ENCODE measurements at regions not wholly inside any gene's neighbourhood (a gene's known extent, or its start where the extent isn't known, plus 50 kb on each side); places are given as distances from the start of the nearest gene placed in this dataset.

DNA sequence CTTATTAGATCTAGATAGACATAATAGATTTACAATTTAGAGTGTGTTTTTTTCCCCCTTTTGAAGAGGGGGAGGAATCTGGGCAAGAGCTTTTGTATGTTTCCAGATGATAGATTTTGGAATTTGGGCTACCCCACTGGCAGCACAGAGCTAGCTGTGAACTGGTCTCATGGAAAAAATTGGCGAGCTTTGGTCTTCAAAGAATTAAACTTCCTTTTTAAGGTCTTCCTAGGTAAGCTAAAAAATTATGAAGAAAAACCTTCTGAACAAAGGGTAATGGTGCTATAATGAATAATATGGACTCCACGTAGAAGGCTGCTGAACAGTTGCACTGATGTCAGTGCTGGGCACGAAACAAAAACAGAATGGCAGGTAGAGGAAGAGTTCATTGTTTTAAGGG is 109.3 kb downstream of the ZIC5 start:
- FAIRE-seq (no peak), DNase-seq (ENCODE audit: insufficient read length, low spot score) (no peak)

- FAIRE-seq (no peak), DNase-seq (ENCODE audit: insufficient read length, low spot score) (no peak)
Measured at GRCh38 chr13:99861771-99862170, 109.8 kb downstream of the ZIC5 start.

DNA sequence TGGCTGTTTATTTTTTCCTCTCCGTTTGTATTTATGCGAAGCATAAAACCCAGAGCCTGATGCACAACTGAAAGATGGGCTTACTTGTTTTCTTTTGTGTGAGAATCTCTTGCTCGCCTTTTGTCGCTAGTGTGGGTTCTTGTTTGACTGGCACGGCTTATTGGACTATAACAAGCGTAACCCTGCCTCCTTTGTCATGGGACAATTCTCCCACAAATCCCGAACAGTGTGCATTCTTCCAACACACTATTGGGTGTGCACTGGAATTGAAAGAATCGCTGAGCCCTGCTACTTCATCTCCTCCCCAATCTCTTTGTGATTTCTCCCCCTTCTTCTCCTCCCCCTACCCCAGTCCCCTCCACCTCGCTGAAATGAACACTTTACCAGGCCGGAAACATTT is 110.8 kb downstream of the ZIC5 start:
- no peak for FAIRE-seq
- DNase-seq (ENCODE audit: insufficient read length, low spot score) = no peak

DNA sequence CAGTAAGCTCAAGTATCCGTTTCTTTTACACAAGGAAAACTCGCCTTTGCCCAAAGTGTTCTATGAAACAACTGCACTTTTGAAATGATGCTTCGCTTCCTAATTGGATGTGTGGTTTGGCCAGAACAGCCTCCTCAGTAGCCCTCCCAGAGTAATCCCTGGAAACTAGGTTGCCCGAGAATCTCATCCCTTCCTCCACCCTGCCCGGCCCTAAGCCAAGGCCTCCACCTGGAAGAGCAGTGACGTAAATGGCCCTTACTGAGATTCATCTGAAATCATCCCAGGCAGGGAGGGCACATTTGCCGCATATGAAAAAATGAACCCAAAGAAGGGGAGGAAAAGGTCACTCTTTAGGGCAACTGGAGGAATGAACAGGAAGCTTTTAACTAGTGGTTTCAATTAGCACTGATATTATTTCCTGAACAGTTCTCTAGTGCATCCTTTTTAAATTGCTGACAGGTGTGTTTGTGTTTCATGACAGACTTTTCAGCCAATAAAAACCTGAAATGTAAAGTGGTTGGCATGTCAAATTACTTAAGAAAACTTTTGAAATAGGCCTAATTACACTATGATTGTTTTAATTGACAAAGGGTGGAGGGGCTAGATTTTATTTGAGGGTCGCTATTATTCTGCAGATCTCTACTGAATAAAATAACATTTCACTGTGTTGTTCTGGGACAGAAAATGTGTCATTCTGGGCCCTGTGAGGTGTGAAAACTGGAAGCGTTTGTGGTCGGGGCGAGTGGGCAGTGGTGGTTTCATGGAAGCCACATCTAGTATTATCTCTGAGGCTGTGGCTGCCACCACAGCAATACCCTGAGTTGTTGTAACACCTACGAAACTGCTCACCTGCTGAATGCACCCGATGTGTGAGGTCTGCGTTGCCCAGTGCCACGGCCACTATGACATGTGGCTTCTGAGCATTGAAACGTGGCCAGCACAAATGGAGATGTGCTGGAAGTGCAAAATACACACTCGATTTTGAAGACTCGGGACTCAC is 112.1 kb downstream of the ZIC5 start:
- no peak for DNase-seq (ENCODE audit: insufficient read length, low spot score)
- no peak for FAIRE-seq

DNA sequence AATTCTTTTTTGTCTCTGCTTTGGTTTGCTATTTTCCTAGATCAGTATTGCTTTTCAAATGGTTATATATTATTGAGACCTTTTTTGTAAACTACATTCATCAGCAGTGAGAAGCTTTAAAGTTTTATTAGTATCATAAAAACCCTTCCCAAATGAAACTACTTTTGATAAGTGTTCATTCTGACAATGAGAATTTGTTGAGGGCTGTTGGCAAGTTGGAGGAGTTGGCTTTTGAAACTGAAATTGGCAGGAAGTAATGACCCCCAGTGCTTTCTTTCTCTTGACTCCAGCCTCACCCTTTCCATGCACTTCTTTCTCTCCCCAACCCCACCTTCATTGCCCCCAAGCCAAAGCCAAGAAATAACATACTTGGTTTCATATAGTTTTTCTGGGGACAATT is 113.8 kb downstream of the ZIC5 start:
- FAIRE-seq (no peak), DNase-seq (ENCODE audit: insufficient read length, low spot score) (no peak)

GRCh38 chr13:99855526-99856420 is 115.8 kb downstream of the ZIC5 start:
- no peak for DNase-seq (ENCODE audit: insufficient read length, low spot score)
- no peak for FAIRE-seq

GRCh38 chr13:99854366-99854765 is 117.2 kb downstream of the ZIC5 start:
- no peak for FAIRE-seq

GRCh38 chr13:99847318-99847750 is 124.2 kb downstream of the ZIC5 start:
- FAIRE-seq = no peak
- DNase-seq (ENCODE audit: insufficient read length, low spot score) = no peak

More at GRCh38 chr13:99854366-99854765, 117.2 kb downstream of the ZIC5 start:
- DNase-seq (ENCODE audit: insufficient read length, low spot score) = no peak

GRCh38 chr13:99845161-99845874 is 126.2 kb downstream of the ZIC5 start:
- DNase-seq (ENCODE audit: insufficient read length, low spot score) (no peak), FAIRE-seq (no peak)

- FAIRE-seq = no peak
- DNase-seq (ENCODE audit: insufficient read length, low spot score) = no peak
Measured at GRCh38 chr13:99844421-99844820, 127.1 kb downstream of the ZIC5 start.

DNA sequence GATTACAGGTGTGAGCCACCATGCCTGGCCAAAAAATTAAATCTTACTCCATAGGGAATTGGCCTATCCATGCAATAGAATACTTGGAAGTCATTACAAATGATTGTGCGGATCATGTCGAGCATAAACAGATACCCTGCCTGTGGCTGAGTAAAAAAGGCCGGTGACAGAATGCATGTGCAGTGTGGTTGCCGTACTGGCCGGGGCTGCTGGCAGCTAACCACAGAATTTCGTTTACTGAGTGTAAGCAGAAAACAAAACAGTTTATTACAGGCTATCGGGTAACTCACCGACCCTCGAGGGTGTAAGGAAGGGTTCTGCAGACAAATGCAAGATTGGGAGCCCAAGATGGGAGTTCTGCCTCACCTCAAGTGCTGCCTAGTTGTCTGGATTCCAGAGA is 127.7 kb downstream of the ZIC5 start:
- no peak for DNase-seq (ENCODE audit: insufficient read length, low spot score)
- no peak for FAIRE-seq

DNA sequence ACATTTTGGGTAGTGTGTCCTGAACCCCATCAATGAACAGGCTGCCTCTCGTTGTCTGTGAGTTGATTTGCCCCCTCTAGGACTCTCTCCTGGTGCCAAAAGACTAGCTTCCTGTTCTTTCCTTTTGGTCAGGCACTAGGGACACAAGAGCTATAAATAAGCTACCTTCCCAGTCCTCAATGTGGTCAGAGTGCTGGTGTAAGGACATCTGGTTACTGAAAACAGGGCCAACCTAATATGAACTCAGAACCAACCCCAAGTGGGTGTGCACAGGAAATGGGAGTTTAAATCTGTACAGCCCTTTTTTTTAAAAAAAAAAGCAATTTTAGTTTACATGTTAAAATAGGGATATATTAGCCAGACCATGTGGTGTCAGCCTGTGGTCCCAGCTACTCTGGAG is 129.2 kb downstream of the ZIC5 start:
- DNase-seq (ENCODE audit: insufficient read length, low spot score) (no peak), FAIRE-seq (no peak)

DNA sequence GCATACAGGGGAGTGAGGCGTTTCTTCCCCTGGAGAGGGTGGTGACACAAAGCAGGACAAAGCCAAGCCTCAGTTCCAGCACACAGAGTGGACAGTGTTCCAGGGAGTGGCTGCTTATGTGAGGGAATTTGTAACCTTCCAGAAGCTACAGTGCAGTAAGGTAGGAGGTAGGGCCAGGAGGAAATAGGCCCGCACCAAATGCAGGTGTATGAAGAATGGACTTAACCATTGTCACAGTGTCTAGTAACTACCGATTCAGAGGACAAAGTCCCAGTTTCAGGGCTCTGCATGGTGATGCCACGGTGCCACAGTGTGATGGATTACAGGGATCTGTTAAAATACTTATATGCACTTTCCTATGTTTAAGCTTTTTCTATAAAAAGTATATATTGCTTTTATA is 135.3 kb downstream of the ZIC5 start:
- no peak for DNase-seq (ENCODE audit: insufficient read length, low spot score)

DNA sequence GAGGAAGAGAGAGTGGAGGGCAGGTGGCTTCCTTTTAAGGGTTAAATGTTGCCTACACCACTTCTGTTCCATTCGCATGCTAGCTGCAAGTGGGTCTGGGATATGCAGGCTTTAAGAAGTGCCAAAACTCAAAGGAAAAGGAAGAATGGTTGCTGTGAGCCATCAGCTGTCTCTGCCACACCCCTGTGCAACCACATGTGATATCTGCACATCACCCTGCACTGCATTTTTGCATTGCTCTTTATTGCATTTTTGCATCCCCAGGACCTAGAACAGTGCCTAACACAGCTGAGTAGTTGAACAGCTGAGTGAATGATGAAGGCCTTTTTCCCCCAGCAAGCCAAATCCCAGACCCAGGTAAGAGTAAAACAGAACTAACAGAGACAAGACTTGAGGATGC is 136.1 kb downstream of the ZIC5 start:
- DNase-seq (ENCODE audit: insufficient read length, low spot score) = no peak
- no peak for FAIRE-seq

More for the DNA sequence above, 135.3 kb downstream of the ZIC5 start:
- no peak for FAIRE-seq

- FAIRE-seq = no peak
- no peak for DNase-seq (ENCODE audit: insufficient read length, low spot score)
Measured at GRCh38 chr13:99834246-99834645, 137.3 kb downstream of the ZIC5 start.

DNA sequence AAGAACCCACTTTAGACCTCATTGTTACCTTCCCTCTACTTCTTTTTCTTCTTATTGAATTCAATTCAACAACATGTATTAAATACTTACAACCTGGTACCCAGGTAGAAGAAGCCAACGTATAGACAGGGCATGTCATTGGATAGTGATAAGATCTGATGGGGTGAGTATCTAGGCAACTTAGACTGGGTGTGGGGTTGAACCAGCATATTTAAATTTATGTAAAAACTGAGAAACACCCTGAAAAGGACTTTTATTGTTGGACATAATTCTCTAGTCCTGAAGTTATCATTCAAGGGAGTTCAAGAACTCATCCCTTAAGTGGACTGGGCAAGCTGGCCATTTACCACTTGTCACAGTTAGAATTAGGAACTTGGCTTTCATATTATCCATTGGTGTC is 139.2 kb downstream of the ZIC5 start:
- no peak for DNase-seq (ENCODE audit: insufficient read length, low spot score)
- FAIRE-seq = no peak

DNA sequence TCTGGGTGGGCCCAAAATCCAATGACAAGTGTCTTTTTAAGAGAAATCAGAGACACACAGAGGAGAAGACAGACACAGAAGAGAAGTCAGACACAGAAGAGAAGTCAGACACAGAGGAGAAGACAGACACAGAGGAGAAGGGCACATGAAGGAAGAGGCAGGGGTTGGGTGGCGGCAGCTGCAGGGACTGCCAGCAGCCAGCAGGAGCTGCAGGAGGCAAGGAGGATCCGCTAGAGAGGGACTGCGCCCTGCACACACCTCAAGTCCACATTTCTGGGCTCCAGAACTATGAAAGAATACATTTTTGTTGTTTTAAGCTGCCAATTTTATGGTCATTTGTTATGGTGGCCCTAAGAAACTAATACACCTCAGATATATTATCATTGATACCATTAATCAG is 140.6 kb downstream of the ZIC5 start:
- FAIRE-seq (no peak), DNase-seq (ENCODE audit: insufficient read length, low spot score) (no peak)

DNA sequence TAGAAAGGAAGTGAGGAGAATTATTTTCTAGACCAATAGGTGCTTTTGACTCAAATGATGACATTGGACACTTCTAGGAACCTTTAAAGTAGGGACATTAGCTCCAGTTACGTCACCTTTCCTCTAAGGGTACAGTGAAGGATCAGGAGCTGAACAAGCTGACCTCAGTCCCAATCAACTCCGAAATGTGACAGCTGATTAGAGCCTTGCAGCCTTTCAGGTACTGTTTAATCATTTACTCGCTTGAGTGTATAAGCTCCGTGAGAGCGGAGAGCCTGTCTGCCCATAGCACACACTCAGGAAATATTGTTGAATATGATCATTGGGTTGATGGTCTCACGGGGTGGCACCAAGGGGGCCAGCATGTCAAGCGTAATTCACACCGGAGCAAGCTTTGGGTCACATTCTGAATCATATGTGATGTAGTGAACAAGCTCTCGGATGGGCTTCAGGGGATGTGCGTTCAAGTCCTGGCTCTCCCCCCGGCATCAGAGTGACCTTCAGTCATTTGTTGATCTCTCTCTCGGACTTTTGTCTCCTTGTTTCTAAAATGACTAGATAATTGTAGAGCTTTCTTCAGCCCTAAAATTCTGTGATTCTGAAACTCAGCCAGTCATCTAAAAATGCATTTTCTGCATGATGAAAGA is 141.9 kb downstream of the ZIC5 start:
- no peak for FAIRE-seq
- DNase-seq (ENCODE audit: insufficient read length, low spot score) = no peak

- FAIRE-seq (no peak), DNase-seq (ENCODE audit: insufficient read length, low spot score) (no peak)
Measured at GRCh38 chr13:99829161-99829560, 142.4 kb downstream of the ZIC5 start.

DNA sequence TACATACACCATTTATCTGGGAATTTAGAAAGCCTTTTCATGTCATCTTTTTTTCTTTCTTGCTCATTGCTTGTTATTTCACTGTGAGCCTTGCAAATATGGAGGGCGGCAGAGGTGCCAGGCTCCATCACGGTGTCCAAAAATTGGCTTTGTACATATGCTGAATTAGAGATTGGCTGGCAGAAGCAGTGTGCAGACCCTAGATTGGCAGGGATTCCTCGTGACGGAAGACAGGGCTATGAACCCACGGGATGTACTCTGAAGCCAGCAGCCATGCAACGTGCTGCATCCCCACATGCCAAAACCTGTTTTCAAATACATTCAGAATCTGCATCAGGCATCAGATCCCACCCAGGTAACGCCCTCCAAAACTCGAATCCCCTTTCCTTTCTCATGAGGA is 142.8 kb downstream of the ZIC5 start:
- no peak for DNase-seq (ENCODE audit: insufficient read length, low spot score)
- FAIRE-seq = no peak

Data from GM19239 (cell line).